Effector memory CD4-positive, alpha-beta T cell (primary cell): ENCODE measurements at regions not wholly inside any gene's neighbourhood (a gene's known extent, or its start where the extent isn't known, plus 50 kb on each side); places are given as distances from the start of the nearest gene placed in this dataset.

ENCODE experiments used
- DNase-seq, 3 donors: peaks; one replicate each; pipeline ENCODE4 v3.0.0-alpha.2; 2020
- H3K27ac ChIP-seq: 2 replicates; pipeline ENCODE4 v1.7.0; 2013; ENCODE audit warnings: mild to moderate bottlenecking, low read length, moderate library complexity; ENCODE audit not compliant: insufficient read depth, poor library complexity, severe bottlenecking
- H3K27me3 ChIP-seq: replicated peaks from 2 replicates; pipeline ENCODE4 v1.7.0; 2013; ENCODE audit warnings: mild to moderate bottlenecking, low read length; ENCODE audit not compliant: insufficient read depth, control insufficient read depth, poor library complexity, severe bottlenecking
- H3K36me3 ChIP-seq: 2 replicates; pipeline ENCODE4 v1.7.0; 2013; ENCODE audit warnings: mild to moderate bottlenecking, low read length, moderate library complexity; ENCODE audit not compliant: control insufficient read depth, insufficient read depth
- H3K4me1 ChIP-seq: 2 replicates; pipeline ENCODE4 v1.7.0; 2013; ENCODE audit warnings: low read length, mild to moderate bottlenecking; ENCODE audit not compliant: control insufficient read depth, insufficient read depth, poor library complexity, severe bottlenecking
- H3K4me3 ChIP-seq: 2 replicates; pipeline ENCODE4 v1.7.0; 2013; ENCODE audit warnings: low read length, low read depth, mild to moderate bottlenecking; ENCODE audit not compliant: insufficient read depth, poor library complexity, severe bottlenecking
- H3K9me3 ChIP-seq: 2 replicates; pipeline ENCODE4 v1.7.0; 2013; ENCODE audit warnings: mild to moderate bottlenecking, low read length, moderate library complexity; ENCODE audit not compliant: control insufficient read depth

- H3K4me3 ChIP-seq = no peak overlapping the region
These were observed 94.6 kb upstream of the S1PR1 start for GRCh38 chr1:101142244-101142643.

GRCh38 chr1:101141376-101141775 is 95.4 kb upstream of the S1PR1 start:
- H3K27me3 ChIP-seq = no peaks in the 10 kb centered on the region
- DNase-seq = no peak
- H3K36me3 ChIP-seq = no peaks in the 10 kb centered on the region
- H3K9me3 ChIP-seq = no peaks in the 10 kb centered on the region
- no peak overlapping the region for H3K4me3 ChIP-seq
- H3K27ac ChIP-seq = no peak overlapping the region
- H3K4me1 ChIP-seq = peaks cover 9% of the 10 kb centered on the region

More at GRCh38 chr1:101142244-101142643, 94.6 kb upstream of the S1PR1 start:
- no peaks in the 10 kb centered on the region for H3K27me3 ChIP-seq
- H3K9me3 ChIP-seq = no peaks in the 10 kb centered on the region
- no peaks in the 10 kb centered on the region for H3K36me3 ChIP-seq
- H3K27ac ChIP-seq = no peak overlapping the region
- DNase-seq = no peak
- peaks cover under 1% of the 10 kb centered on the region for H3K4me1 ChIP-seq

GRCh38 chr1:101139821-101140718 is 96.7 kb upstream of the S1PR1 start:
- Histone ChIP-seq H3K27me3 (no peaks in the 10 kb centered on the region), H3K4me3 (no peak overlapping the region), H3K27ac (no peak overlapping the region), H3K36me3 (no peaks in the 10 kb centered on the region), H3K9me3 (no peaks in the 10 kb centered on the region), H3K4me1 (peaks cover 10% of the 10 kb centered on the region)
- DNase-seq = no peak

GRCh38 chr1:101139130-101139529 is 97.7 kb upstream of the S1PR1 start:
- Histone ChIP-seq H3K27ac (no peak overlapping the region), H3K4me1 (peaks cover 10% of the 10 kb centered on the region), H3K9me3 (no peaks in the 10 kb centered on the region), H3K4me3 (no peak overlapping the region), H3K36me3 (no peaks in the 10 kb centered on the region), H3K27me3 (no peaks in the 10 kb centered on the region)
- DNase-seq = no peak

GRCh38 chr1:101137144-101138126 is 99.4 kb upstream of the S1PR1 start:
- Histone ChIP-seq H3K4me3 (no peak overlapping the region), H3K36me3 (no peaks in the 10 kb centered on the region), H3K27ac (no peak overlapping the region), H3K27me3 (no peaks in the 10 kb centered on the region), H3K9me3 (no peaks in the 10 kb centered on the region), H3K4me1 (peaks cover 10% of the 10 kb centered on the region)
- DNase-seq = no peak

- no peak overlapping the region for H3K4me3 ChIP-seq
- no peaks in the 10 kb centered on the region for H3K27me3 ChIP-seq
- H3K9me3 ChIP-seq = no peaks in the 10 kb centered on the region
- no peak overlapping the region for H3K27ac ChIP-seq
- no peak for DNase-seq
- no peaks in the 10 kb centered on the region for H3K36me3 ChIP-seq
- H3K4me1 ChIP-seq = peaks cover 10% of the 10 kb centered on the region
These were observed 100.1 kb upstream of the S1PR1 start for GRCh38 chr1:101136739-101137138.

- DNase-seq = no peak
- H3K27ac ChIP-seq = no peak overlapping the region
- peaks cover 14% of the 10 kb centered on the region for H3K4me1 ChIP-seq
- H3K4me3 ChIP-seq = no peak overlapping the region
- no peaks in the 10 kb centered on the region for H3K27me3 ChIP-seq
- no peaks in the 10 kb centered on the region for H3K36me3 ChIP-seq
- no peaks in the 10 kb centered on the region for H3K9me3 ChIP-seq
These were observed 100.5 kb upstream of the S1PR1 start for GRCh38 chr1:101136271-101136670.

GRCh38 chr1:101135526-101135925 is 101.3 kb upstream of the S1PR1 start:
- Histone ChIP-seq H3K4me1 (peaks cover 16% of the 10 kb centered on the region), H3K27ac (no peak overlapping the region), H3K4me3 (no peak overlapping the region), H3K9me3 (no peaks in the 10 kb centered on the region), H3K36me3 (no peaks in the 10 kb centered on the region), H3K27me3 (no peaks in the 10 kb centered on the region)
- no peak for DNase-seq

- Histone ChIP-seq H3K4me1 (peaks cover 32% of the 10 kb centered on the region), H3K27me3 (no peaks in the 10 kb centered on the region), H3K4me3 (no peak overlapping the region), H3K36me3 (no peaks in the 10 kb centered on the region), H3K9me3 (no peaks in the 10 kb centered on the region), H3K27ac (no peak overlapping the region)
- DNase-seq = no peak
These were observed 105.5 kb upstream of the S1PR1 start for GRCh38 chr1:101131239-101131843.
